Natural killer cell (primary cell): ENCODE measurements at regions not wholly inside any gene's neighbourhood (a gene's known extent, or its start where the extent isn't known, plus 50 kb on each side); places are given as distances from the start of the nearest gene placed in this dataset.

Source experiments
- ATAC-seq, 3 donors: fragments of 150-1000 bp in 2 of 3; fragments of 200-7000 bp in 1 of 3; cut with Tn5 transposase; 1 replicate in 1 of 3; 2 replicates in 2 of 3; pipeline ENCODE4 v1.10.0; 2021; ENCODE audit warnings: mild to moderate bottlenecking in 2 of 3, moderate library complexity in 2 of 3
- DNase-seq, 2 donors: peaks; one replicate each; pipeline versions ENCODE4 v3.0.0 to v3.0.0-alpha.2; 2013 to 2021; ENCODE audit warnings: mixed read lengths in 1 of 2
- H3K27ac ChIP-seq: one replicate; pipeline ENCODE4 v1.5.1; 2013; ENCODE audit warnings: mild to moderate bottlenecking, low read length
- H3K27me3 ChIP-seq: one replicate; pipeline ENCODE4 v1.6.1; 2013; ENCODE audit warnings: low read length; ENCODE audit not compliant: control insufficient read depth, insufficient read depth
- H3K36me3 ChIP-seq: one replicate; pipeline ENCODE4 v1.6.1; 2013; ENCODE audit warnings: low read length; ENCODE audit not compliant: control insufficient read depth, insufficient read depth
- H3K4me1 ChIP-seq: one replicate; pipeline ENCODE4 v1.6.1; 2013; ENCODE audit warnings: low read length; ENCODE audit not compliant: control insufficient read depth, insufficient read depth
- H3K4me3 ChIP-seq: one replicate; pipeline ENCODE4 v1.5.1; 2013; ENCODE audit warnings: low read length
- H3K9me3 ChIP-seq: one replicate; pipeline ENCODE4 v1.6.1; 2013; ENCODE audit warnings: low read length; ENCODE audit not compliant: control insufficient read depth, insufficient read depth
- H3K27ac Mint-ChIP-seq, 2 donors: one replicate each; pipeline ENCODE4 v1.8.0; 2022; ENCODE audit warnings: mild to moderate bottlenecking in 2 of 2, mixed read lengths in 2 of 2, moderate library complexity in 1 of 2
- H3K27me3 Mint-ChIP-seq, 2 donors: one replicate each; pipeline ENCODE4 v1.8.0; 2022; ENCODE audit warnings: low read depth in 2 of 2, mixed read lengths in 2 of 2
- H3K36me3 Mint-ChIP-seq: one replicate; pipeline ENCODE4 v1.8.0; 2022; ENCODE audit warnings: mixed read lengths
- H3K4me1 Mint-ChIP-seq, 2 donors: one replicate each; pipeline ENCODE4 v1.8.0; 2022; ENCODE audit warnings: mixed read lengths in 2 of 2
- H3K4me3 Mint-ChIP-seq: one replicate; pipeline ENCODE4 v1.8.0; 2022; ENCODE audit warnings: mild to moderate bottlenecking, moderate library complexity, mixed read lengths
- H3K9me3 Mint-ChIP-seq, 2 donors: one replicate each; pipeline ENCODE4 v1.8.0; 2022; ENCODE audit warnings: mixed read lengths in 2 of 2
- CTCF ChIP-seq: fragments of 200-600 bp; IDR thresholded peaks from one replicate; pipeline ENCODE4 v1.8.0; 2022; ENCODE audit warnings: antibody characterized with exemption
- WGBS: methylation state at CpG from one replicate; pipeline ENCODE4 v1.1.7; 2013; ENCODE audit warnings: missing lambda C conversion rate; ENCODE audit not compliant: insufficient coverage; 5-methylcytosine and 5-hydroxymethylcytosine counted together
- intact Hi-C: fragments of 100-400 bp; cut with micrococcal nuclease; formaldehyde crosslinking; loops from one replicate; pipeline ENCODE4 v1.14.2; 2022

- no peaks in the 10 kb centered on the region for H3K4me1 Mint-ChIP-seq
- no peak for TF ChIP-seq CTCF
- intact Hi-C loops, result loop anchor here (10.0 kb wide), 1 partner anchor 63 kb away; no protein-coding TSS in a partner anchor
- H3K9me3 ChIP-seq, result peaks cover 21% of the 10 kb centered on the region
- no peaks in the 10 kb centered on the region for H3K27me3 Mint-ChIP-seq
- H3K36me3 Mint-ChIP-seq, result no peaks in the 10 kb centered on the region
- DNase-seq (no peak), ATAC-seq (no peak)
- H3K4me1 ChIP-seq, result no peaks in the 10 kb centered on the region
- peaks cover 2 to 7% of the 10 kb centered on the region in 2 donors for H3K9me3 Mint-ChIP-seq
- no peak overlapping the region for H3K4me3 ChIP-seq
- no peak overlapping the region for H3K4me3 Mint-ChIP-seq
- H3K36me3 ChIP-seq, result no peaks in the 10 kb centered on the region
- no peak overlapping the region for H3K27ac Mint-ChIP-seq
- H3K27me3 ChIP-seq, result no peaks in the 10 kb centered on the region
- H3K27ac ChIP-seq, result no peak overlapping the region
Measured at GRCh38 chr18:53941601-53942338, 282.7 kb downstream of the MBD2 start.

- WGBS, result 45% methylated on average over 2 of the region's 3 CpGs
- intact Hi-C loops, result no loop called here
- Histone ChIP-seq H3K27ac (no peak overlapping the region), H3K4me3 (no peak overlapping the region), H3K4me1 (no peaks in the 10 kb centered on the region), H3K9me3 (no peaks in the 10 kb centered on the region), H3K27me3 (no peaks in the 10 kb centered on the region), H3K36me3 (no peaks in the 10 kb centered on the region)
- no peak for ATAC-seq
- Mint-ChIP-seq H3K27me3 (no peaks in the 10 kb centered on the region), H3K36me3 (no peaks in the 10 kb centered on the region), H3K9me3 (peaks cover 5 to 8% of the 10 kb centered on the region in 2 donors), H3K27ac (no peak overlapping the region), H3K4me1 (no peaks in the 10 kb centered on the region), H3K4me3 (no peak overlapping the region)
- DNase-seq, result no peak
- TF ChIP-seq CTCF, result no peak
Measured at GRCh38 chr18:53937037-53937436, 287.4 kb downstream of the MBD2 start.

- H3K9me3 ChIP-seq, result no peaks in the 10 kb centered on the region
- no peaks in the 10 kb centered on the region for H3K36me3 ChIP-seq
- H3K4me3 ChIP-seq, result no peak overlapping the region
- Mint-ChIP-seq H3K27ac (no peak overlapping the region), H3K36me3 (no peaks in the 10 kb centered on the region), H3K4me1 (no peaks in the 10 kb centered on the region), H3K9me3 (peaks cover 6% of the 10 kb centered on the region in 2 donors), H3K4me3 (no peak overlapping the region), H3K27me3 (no peaks in the 10 kb centered on the region)
- no peak for DNase-seq
- intact Hi-C loops, result no loop called here
- TF ChIP-seq CTCF, result no peak
- H3K27me3 ChIP-seq, result no peaks in the 10 kb centered on the region
- WGBS, result 58% methylated on average over 2 of the region's 2 CpGs
- H3K27ac ChIP-seq, result no peak overlapping the region
- ATAC-seq, result no peak
- no peaks in the 10 kb centered on the region for H3K4me1 ChIP-seq
Measured at GRCh38 chr18:53935803-53936202, 288.7 kb downstream of the MBD2 start.

GRCh38 chr18:53935399-53935798 is 289.1 kb downstream of the MBD2 start:
- Histone ChIP-seq H3K36me3 (no peaks in the 10 kb centered on the region), H3K27ac (no peak overlapping the region), H3K27me3 (no peaks in the 10 kb centered on the region), H3K4me3 (no peak overlapping the region), H3K4me1 (no peaks in the 10 kb centered on the region), H3K9me3 (no peaks in the 10 kb centered on the region)
- intact Hi-C loops, result no loop called here
- no peaks in the 10 kb centered on the region for H3K4me1 Mint-ChIP-seq
- TF ChIP-seq CTCF, result no peak
- H3K27me3 Mint-ChIP-seq, result no peaks in the 10 kb centered on the region
- H3K36me3 Mint-ChIP-seq, result no peaks in the 10 kb centered on the region
- no peak overlapping the region for H3K4me3 Mint-ChIP-seq
- DNase-seq (no peak), ATAC-seq (no peak)
- H3K9me3 Mint-ChIP-seq, result peaks cover 7 to 8% of the 10 kb centered on the region in 2 donors
- 80% methylated on average over 2 of the region's 2 CpGs for WGBS
- no peak overlapping the region for H3K27ac Mint-ChIP-seq
